ENCODE measurements at regions not wholly inside any gene's neighbourhood (a gene's known extent, or its start where the extent isn't known, plus 50 kb on each side); places are given as distances from the start of the nearest gene placed in this dataset.

DNA sequence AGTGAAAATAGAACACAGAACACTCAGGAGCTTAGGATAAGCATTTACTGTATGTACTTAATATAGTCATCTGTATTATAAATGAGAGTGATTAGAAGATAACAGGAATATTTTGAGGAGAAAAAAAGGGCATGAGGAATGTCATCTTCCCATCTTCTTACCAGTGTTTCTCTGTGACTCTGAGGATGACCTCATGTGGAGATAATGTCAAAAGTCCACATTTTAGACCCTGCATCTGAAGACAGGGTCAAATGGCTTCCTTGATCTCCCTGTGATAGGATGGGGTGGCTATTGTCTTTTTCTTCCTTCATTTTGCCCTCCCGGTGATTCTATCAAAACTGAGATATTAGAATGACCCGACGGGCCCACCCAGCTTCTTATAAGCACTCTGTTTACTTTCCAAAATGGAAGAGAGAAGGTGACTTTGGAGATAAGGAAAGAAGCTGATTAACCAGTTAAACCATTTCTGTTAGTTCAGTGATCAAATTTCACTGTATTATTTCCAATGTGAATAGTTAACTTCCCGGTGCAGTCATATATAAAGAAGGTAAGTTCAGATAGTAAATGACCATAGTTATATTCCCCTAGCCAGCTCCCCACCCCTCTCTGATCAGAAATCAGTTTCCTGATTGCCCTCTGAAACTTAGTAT is 115.7 kb upstream of the SALL4 start:
- DNase-seq = no peak

DNA sequence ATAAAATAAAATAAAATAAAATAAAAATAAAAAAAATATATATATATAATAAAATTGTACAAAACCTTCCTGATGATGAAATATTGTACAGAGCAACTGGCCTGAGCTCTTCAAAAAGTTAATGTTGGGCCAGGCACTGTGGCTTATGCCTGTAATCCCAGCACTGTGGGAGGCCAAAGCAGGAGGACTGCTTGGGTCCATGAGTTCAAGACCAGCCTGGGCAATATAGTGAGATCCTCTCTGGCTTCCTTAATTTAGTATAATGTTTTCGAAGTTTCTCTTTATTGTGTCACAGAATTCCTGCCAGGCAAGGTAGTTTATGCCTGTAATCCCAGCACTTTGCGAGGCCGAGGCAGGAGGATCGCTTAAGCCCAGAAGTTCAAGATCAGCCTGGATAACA is 113.9 kb upstream of the SALL4 start:
- DNase-seq = no peak

DNA sequence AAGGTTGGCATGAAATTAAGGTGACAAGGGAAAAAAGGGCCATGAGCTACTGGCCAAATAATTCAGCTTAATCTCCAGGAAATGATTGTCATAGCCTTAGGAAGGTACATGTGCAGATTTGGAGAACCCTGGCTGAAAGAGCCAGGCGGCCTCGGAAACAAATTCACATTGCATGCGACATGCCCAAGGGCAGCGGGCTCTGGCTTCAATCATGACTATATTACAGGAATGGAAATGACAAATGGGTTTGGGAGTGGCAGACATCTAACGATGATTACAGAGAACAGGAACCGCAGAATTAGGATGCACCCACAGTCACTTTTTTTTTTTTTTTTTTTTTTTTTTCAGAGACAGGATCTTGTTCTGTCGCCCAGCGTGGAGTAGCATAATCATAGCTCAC is 112.4 kb upstream of the SALL4 start:
- no peak for DNase-seq

DNA sequence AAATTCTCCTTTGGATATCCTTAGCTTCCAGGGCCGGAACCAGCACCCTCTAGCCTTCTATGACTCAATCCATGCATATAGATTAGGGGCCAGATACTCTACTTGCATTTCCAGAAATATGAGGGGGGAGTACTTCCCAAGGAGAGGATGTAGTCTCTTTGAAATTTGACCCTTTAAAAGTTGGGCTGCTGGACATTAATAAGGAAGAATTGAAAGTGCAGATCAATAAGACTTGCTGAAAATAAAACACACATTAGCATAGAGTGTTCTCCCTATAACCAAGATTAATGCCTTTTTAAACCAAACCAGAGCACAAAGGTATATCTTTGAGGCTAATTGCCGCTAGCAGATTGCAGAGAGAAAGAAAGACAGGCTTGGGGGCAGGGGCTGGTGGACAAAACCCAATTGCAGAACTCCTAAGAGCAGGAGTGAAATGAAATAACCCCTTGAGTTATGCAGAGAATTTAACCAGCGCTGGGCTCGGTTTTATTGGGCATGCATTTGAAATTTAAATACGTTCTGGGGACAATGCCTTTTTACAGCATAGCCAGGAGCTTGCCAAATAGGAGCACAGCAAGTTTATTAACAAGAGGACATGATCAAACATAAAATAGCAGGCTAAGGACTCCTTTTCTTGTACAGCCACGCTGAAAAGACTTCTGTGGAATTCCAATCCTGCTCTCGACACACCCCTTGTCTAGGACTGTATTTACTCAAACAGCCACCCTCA is 108.2 kb upstream of the SALL4 start:
- no peak for DNase-seq

DNA sequence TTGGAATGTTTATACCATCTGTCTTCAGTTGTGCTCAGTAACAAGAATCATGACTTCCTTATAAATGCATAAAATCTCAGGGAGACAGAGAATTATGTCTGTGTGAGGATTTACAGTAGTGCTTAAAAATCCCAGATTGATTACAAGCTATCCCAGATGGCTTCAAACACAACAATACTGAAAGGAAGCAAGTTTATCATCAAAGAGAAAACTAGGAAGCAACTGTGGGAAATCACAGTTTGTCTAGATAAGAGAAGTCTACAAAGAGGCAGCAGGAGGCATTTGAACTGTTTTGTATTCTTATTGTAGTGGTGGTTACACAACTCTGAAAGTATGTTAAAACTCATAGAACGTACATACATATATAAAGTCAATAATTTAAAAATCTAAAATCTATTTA is 104.4 kb upstream of the SALL4 start:
- no peak for DNase-seq

DNA sequence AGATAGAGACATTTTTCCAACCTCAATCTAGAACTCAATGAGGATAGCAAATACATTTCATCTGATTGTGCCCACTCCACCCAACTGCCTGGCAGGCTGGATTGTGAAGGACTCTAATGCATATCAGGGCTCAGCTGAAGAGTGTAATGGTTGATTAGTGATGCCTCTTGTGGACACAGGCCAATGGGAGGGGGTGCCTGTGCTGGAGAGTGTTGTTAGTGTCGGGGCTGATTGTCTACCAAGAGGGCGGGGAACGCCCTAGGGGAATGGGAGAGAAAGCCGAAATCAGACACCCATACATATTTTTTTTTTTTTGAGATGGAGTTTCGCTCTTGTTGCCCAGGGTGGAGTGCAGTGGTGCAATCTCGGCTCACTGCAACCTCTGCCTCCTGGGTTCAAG is 103.7 kb upstream of the SALL4 start:
- no peak for DNase-seq

DNA sequence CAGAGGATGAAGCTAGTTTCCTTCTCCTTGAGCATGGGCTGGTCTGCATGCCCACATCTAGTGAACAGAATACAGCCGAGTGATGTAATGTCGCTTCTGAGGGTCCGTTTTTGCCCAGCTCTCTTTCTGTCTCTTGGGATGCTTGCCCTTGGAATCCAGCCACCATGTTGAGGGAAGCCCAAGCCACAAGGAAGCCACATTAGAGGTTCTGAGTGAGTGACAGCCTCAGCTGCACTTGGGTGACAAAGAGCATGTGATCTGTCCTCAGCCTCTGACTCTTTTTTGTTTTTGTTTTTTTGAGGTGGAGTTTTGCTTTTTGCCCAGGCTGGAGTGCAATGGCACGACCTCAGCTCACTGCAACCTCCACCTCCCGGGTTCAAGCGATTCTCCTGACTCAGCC is 100.6 kb upstream of the SALL4 start:
- DNase-seq = no peak

DNA sequence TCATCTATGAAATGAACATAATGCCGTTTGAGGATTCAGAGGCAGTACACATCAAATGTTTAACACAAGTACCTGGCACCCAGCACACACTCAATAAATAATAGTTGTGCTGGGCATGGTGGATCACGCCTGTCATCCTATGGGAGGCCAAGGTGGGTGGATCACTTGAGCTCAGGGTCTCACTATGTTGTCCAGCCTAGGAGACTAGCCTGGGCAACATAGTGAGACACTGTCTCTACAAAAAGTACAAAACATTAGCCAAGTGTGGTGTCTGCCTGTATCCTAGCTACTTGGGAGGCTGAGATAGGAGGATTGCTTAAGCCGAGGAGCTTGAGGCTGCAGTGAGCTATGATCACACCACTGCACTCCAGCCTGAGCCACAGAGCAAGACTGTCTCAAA is 98.1 kb upstream of the SALL4 start:
- no peak for DNase-seq

DNA sequence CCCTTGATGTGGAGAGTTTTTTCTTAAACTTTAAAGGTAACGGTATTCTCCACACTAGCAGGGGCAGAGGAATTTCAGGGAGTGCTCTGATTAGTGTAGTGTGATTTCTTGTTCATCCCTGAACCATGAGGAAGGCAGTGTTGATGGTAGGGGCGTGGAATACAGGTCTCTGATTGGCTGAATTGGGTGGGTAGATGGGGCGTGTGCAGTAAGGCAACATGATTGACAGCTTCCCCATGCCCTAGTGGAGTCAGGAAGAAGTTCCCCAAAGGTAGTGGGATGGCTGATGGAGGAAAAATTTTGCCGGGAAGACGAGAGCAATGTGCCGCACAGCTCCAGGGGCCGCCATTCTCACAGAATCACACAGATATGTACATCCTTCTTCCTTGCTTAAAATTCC is 97.4 kb upstream of the SALL4 start:
- no peak for DNase-seq

DNA sequence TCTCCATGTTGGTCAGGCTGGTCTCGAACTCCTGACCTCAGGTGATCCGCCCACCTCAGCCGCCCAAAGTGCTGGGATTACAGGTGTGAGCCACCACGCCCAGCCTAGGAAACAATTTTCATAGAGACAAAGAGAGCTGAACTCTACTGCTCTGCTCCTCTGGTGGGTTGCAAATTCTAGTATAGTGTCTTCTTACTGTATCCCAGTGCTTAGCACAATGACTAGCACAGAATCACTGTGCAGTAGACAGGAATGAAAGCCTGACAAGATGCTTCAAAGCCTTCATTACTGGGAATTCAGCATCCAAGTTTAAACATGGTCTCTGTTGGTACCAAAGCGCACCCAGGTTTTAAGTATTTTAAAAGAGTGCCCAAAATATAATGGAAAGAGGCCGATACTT is 96.5 kb upstream of the SALL4 start:
- no peak for DNase-seq

DNA sequence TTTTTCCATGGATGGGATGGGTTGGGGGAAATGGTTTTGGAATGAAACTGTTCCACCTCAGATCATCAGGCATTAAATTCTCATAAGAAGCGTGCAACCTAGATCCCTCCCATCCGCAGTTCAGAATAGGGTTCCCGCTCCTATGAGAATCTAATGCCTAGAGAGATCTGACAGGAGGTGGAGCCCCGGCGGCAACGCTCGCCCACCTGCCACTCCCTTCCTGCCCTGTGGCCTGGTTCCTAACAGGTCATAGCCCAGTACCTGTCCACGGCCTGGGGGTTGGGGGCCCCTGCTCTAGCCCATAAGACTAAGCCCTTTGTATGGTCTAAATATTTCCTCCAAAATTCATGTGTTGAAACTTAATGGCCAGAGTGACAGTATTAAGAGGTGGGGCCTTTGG is 92.3 kb upstream of the SALL4 start:
- no peak for DNase-seq

DNA sequence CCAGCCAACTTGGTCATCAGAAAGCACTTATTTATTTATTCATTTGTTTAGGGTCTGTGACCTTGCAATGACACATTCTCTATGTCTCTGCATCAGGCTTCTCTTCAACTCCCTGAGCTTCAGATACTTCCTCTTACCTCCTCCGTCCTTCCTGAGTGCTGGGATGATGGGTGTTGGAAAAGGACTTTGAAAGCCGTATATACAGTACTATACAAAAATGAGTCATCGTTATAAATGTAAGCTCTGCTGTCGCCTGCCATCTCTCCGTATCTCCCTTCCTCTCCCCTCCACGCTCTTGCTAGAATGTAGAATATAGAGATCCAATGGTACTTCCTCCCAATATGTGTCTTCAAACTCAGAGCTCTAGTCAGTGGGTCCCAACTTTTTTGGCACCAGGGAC is 91.9 kb upstream of the SALL4 start:
- DNase-seq = no peak

DNA sequence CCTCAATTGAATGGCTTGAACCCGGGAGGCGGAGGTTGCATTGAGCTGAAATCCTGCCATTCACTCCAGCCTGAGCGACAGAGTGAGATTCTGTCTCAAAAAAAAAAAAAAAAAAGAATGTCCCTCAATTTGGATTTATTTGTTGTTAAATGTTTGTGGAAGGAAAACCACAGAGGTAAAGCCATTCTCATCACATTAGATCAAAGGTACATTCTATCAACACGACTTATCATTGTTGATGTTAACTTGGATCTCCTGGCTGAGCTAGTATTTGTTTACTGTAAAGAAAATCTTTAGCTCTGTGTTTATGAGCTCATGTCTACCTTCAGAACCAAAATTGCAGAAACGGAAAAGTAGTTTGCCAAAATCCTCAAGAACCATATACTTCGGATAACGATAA is 91.4 kb upstream of the SALL4 start:
- no peak for DNase-seq

DNA sequence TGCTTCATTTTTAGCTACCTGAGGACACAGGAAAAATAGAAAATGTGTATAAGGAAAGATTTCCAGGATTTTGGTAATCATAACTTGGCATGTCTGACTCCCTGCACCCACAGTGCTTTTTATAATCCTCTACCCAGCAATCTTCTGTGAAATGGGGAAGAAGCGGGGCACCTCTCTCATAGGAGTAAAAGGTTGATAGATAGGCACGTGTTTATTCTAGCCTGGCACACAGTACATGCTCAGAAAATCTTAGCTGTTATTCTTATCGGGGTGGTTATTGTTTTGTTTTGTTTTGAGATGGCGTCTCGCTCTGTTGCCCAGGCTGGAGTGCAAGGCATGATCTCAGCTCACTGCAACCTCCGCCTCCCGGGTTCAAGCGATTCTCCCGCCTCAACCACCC is 87.7 kb upstream of the SALL4 start:
- DNase-seq = no peak

DNA sequence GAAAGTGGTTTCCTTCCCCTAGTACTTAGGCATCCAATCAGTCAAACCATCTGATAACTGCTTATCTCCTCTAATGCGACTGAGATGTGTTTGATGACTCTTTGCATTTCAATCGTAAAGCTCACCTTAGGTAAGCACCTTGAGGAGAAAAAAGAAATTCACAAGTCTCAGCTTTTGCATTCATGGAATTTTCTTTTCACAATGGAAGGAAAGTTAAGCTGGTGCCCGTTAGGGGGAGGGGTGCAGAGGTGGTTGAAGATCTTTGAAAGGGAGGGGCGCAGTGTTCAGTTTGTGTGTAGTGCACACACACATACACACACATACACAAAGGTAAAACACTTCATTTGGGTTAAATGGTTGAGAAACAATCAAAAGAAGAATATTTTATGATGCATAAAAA is 87.1 kb upstream of the SALL4 start:
- DNase-seq = no peak

DNA sequence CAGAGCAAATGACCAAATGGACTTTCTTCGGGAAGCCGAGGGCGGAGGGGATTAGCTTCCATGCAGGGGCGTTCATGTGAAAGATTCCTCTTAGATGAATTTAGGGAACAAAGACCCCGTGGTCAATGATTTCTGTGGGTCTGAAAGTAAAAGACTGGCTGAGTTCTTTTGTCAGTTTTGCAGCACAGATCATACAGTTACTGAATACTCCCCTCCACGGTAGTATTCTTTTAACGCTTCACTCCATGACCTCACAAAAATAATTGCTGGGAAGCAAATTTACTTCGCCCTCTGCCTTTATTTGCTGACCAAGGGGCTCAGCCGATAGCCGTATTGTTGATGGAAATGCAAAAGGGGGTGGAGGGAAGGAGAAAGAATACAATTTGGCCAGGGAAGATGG is 86.0 kb upstream of the SALL4 start:
- no peak for DNase-seq

DNA sequence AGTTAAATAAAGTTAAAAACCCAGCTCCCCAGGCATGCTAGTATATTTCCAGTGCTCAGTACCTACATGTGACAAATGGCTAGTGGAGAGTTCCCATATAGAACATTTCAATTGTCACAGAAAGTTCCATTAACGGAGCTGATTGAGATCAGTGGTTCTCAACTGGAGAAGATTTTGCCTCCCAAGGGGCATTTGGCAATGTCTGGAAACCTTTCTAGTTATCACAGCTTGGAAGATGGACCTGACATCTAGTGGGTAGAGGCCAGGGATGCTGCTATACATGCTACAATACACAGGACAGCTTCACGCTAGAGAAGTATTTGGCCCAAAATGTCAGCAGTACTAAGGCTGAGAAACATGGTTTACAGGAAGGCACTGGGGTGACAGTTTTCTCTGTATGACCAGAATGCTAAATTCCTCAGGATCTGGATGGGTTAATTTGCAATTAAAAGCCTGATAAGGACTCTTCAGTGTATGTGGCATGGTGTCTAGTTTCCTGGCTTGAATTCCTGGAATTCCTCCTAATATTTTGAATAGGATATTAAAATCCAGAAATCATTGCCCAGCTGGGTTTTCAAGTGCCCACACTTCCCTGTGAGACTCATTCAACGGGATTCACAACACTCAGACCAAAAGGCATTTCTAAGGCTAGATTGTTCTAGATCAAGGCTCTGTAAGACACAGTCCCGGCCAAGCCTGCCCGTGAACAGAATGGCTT is 84.7 kb upstream of the SALL4 start:
- no peak for DNase-seq

DNA sequence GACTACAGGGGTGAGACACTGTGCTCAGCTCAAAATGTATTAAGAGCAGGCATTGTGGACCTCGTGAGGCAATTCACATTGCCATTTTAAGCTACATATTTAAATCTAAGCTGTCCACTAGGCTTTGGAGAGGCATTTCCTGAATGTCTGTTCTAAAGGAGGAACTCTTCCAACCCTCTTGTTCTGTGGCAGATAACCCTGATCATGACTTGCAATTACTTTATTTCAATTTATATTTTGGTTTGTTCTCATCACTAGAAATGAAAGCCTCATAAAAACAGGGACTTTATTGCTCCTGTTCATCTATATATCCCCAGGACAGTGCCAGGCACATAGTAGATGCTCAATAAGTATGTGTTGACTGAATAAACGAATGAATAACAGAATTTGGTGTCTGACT is 84.0 kb upstream of the SALL4 start:
- no peak for DNase-seq

DNA sequence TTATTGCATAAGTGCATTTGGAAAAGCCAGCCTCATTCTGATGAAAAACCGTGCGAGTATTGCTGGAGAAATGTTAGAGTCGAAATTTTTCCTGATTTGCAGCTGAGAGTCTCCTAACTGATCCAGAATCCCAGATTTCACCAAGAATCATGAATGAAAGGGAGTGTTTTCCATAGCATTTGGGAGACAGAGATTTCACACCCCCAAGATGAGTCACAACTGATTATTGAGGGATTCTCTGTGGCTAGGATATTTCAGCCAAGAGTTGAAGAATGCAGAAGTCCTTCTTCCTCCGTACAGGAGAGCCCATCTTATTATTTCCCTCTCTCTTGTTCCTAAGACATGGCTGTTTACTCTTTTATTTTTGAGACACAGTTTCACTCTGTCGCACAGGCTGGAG is 82.2 kb upstream of the SALL4 start:
- DNase-seq = no peak

DNA sequence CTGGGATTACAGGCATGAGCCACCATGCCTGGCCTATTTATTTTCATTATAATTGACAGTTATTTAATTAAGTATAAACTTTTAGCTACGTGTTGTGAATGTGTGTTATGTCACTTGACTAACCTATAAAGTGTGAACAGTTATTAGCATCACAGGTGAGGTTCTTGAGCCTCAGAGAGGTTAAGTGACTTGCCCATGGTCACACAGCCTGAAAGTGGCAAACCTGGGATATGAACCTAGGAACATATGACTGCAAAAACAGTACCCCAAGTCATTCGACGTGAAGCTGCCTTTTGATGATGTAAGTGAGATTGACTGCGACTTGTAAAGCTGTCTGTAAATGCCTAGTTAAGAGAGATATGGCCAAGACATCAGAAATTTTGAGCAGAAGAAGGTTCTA is 77.9 kb upstream of the SALL4 start:
- no peak for DNase-seq

DNA sequence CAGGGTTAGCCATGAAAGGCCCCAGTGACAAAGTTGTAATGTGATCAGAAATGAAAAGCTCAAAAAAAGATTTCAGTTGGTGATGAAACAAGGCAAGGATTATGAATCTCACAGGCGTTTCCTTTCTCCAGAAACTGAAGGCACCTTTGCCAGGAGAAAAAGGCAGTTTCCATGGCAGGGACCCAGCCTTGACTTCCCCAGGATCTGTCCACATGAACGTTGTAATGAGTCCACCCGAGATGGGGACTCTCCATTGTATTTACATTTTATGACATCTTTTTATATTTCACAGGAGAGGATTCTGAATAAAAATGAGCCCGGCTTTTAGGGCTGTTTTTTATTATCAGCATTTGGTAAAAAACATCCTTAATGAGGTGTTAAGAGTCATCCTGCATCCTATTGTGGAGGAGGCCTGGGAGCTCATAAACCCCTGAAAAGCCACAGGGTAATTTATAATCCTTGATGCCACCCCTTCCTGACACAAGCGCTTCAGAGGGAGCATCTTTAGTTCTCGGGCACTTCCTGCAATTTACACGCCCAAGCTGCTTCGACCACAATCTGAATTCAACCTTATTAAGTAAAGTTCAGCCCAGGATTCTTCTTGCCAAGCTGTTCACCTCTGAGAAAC is 74.1 kb upstream of the SALL4 start:
- DNase-seq = no peak

DNA sequence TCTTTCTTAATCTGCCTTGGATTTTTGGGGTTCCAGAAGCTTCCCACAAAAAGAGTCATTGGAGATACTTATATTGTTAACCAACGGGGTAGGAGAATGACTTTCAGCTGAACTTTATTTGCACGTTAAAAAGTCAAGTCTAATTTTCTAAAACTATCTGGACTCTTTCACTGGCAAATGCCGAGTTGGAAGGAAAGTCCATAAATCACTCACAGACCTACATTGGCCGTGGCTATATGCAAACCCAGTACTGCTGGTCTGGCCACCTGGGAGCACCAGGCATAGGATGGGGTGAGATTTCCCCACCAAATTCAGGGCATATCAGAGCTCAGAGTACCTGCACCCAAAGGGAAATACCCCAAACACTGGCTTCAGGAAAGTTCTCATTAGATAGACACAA is 71.3 kb upstream of the SALL4 start:
- no peak for DNase-seq

DNA sequence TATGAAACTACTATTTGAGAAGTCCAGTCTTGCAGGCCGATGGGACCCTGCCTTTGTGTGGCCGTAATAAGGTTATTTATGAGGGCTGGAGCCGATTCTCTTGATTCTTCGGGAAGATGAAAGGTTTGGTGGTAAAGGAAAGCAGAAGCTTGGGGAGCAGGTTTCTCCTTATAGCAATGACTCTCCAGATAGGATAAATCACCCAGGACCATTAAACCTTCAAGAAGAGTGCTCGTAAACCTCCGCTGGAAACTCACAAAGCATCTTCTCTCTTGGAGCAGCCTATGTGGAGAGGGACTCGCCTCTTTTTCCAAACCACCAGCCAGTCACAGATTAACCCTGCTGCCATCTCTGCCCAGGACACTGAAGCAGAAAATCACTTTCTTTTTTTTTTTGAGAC is 69.6 kb upstream of the SALL4 start:
- no peak for DNase-seq

DNA sequence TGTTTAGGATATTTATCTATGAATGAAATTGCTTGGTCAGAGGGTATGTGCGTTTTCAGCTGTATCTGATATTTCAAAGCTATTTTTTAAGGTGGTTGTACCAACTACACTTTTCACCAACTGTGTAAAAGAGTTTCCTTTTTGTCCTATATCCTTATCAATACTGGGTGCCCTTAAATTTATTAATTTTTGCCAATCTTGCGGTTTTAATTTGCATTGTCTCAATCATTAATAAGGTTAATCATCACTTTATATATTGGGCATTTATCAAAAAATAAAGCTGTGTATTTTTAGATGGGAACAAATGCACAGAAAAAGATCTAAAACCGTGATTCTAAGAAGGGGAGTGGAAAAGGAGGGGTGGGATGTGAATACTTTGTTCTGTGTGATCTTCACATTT is 66.7 kb upstream of the SALL4 start:
- DNase-seq = no peak

Measured in activated CD8-positive, alpha-beta memory T cell treated with anti-CD3 and anti-CD28 coated beads, Interleukin-2, amount 50 U/mL, for 48 hours (primary cell).